ENCODE measurements at regions not wholly inside any gene's neighbourhood (a gene's known extent, or its start where the extent isn't known, plus 50 kb on each side); places are given as distances from the start of the nearest gene placed in this dataset.

- in situ Hi-C loops (cut with MboI; ENCODE audit: low sequenced_read_pairs) = no loop called here
Observed at GRCh38 chr6:12420626-12421025, 130.5 kb downstream of the EDN1 start.

GRCh38 chr6:12421596-12421995, 131.4 kb downstream of the EDN1 start:
- in situ Hi-C loops (cut with MboI; ENCODE audit: low sequenced_read_pairs) = no loop called here

GRCh38 chr6:12422848-12423247, 132.7 kb downstream of the EDN1 start:
- in situ Hi-C loops (cut with MboI; ENCODE audit: low sequenced_read_pairs) = no loop called here

- in situ Hi-C loops (cut with MboI; ENCODE audit: low sequenced_read_pairs) = no loop called here
Observed at GRCh38 chr6:12423832-12424231, 133.7 kb downstream of the EDN1 start.

- in situ Hi-C loops (cut with MboI; ENCODE audit: low sequenced_read_pairs) = no loop called here
Observed at GRCh38 chr6:12426121-12426520, 136.0 kb downstream of the EDN1 start.

GRCh38 chr6:12431023-12431422, 140.9 kb downstream of the EDN1 start:
- in situ Hi-C loops (cut with MboI; ENCODE audit: low sequenced_read_pairs) = no loop called here

- in situ Hi-C loops (cut with MboI; ENCODE audit: low sequenced_read_pairs) = no loop called here
Observed at GRCh38 chr6:12436224-12436623, 146.1 kb downstream of the EDN1 start.

GRCh38 chr6:12436683-12437082, 146.5 kb downstream of the EDN1 start:
- in situ Hi-C loops (cut with MboI; ENCODE audit: low sequenced_read_pairs) = no loop called here

- in situ Hi-C loops (cut with MboI; ENCODE audit: low sequenced_read_pairs) = no loop called here
Observed at GRCh38 chr6:12439296-12439695, 149.1 kb downstream of the EDN1 start.

GRCh38 chr6:12440981-12441380, 150.8 kb downstream of the EDN1 start:
- in situ Hi-C loops (cut with MboI; ENCODE audit: low sequenced_read_pairs) = no loop called here

GRCh38 chr6:12442455-12442854, 152.3 kb downstream of the EDN1 start:
- in situ Hi-C loops (cut with MboI; ENCODE audit: low sequenced_read_pairs) = no loop called here

GRCh38 chr6:12446394-12446793, 156.2 kb downstream of the EDN1 start:
- in situ Hi-C loops (cut with MboI; ENCODE audit: low sequenced_read_pairs) = no loop called here

- in situ Hi-C loops (cut with MboI; ENCODE audit: low sequenced_read_pairs) = no loop called here
Observed at GRCh38 chr6:12449447-12449846, 159.3 kb downstream of the EDN1 start.

GRCh38 chr6:12450467-12450866, 160.3 kb downstream of the EDN1 start:
- in situ Hi-C loops (cut with MboI; ENCODE audit: low sequenced_read_pairs) = no loop called here

GRCh38 chr6:12456343-12456742, 166.2 kb downstream of the EDN1 start:
- in situ Hi-C loops (cut with MboI; ENCODE audit: low sequenced_read_pairs) = no loop called here

- in situ Hi-C loops (cut with MboI; ENCODE audit: low sequenced_read_pairs) = no loop called here
Observed at GRCh38 chr6:12457094-12457493, 166.9 kb downstream of the EDN1 start.

- in situ Hi-C loops (cut with MboI; ENCODE audit: low sequenced_read_pairs) = no loop called here
Observed at GRCh38 chr6:12458558-12458957, 168.4 kb downstream of the EDN1 start.

GRCh38 chr6:12459945-12460661, 169.9 kb downstream of the EDN1 start:
- in situ Hi-C loops (cut with MboI; ENCODE audit: low sequenced_read_pairs) = no loop called here

- in situ Hi-C loops (cut with MboI; ENCODE audit: low sequenced_read_pairs) = no loop called here
Observed at GRCh38 chr6:12467706-12468670, 177.8 kb downstream of the EDN1 start.

GRCh38 chr6:12472601-12473038, 182.5 kb downstream of the EDN1 start:
- in situ Hi-C loops (cut with MboI; ENCODE audit: low sequenced_read_pairs) = no loop called here

GRCh38 chr6:12473494-12473893, 183.3 kb downstream of the EDN1 start:
- in situ Hi-C loops (cut with MboI; ENCODE audit: low sequenced_read_pairs) = no loop called here
